ENCODE measurements at regions not wholly inside any gene's neighbourhood (a gene's known extent, or its start where the extent isn't known, plus 50 kb on each side); places are given as distances from the start of the nearest gene placed in this dataset.

DNA sequence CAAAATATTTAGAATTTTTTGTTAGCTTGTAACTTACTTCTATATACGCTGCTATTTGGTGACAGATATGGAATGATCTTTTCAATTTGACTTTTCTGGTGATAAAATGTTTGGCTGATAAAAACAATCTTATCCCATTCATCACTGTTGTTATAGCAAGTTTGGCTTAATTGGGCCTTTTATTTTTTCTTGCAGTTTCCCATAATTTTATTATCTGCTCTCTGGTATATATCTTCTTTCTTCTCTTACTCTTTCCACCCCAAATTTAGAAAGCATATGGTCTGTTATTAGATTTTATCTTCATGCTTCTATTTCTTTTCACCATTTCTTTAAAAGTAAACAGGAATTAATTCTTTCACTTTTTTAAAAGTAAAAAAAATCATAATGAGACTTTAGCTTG is 474.4 kb downstream of the TLE1 start:
- no peaks in the 10 kb centered on the region for H3K9me3 ChIP-seq (ENCODE audit: control insufficient read depth, insufficient read depth, low read length)
- no peaks in the 10 kb centered on the region for H3F3A ChIP-seq (ENCODE audit: control insufficient read depth, insufficient read depth)
- no peak overlapping the region for H3K4me2 ChIP-seq (ENCODE audit: low read length)
- H3K27me3 ChIP-seq (ENCODE audit: control insufficient read depth, low read length) = no peaks in the 10 kb centered on the region
- no peaks in the 10 kb centered on the region for H3K79me2 ChIP-seq (ENCODE audit: control insufficient read depth, low read length)
- no peak overlapping the region for H3K27ac ChIP-seq (ENCODE audit: low read depth, low read length)
- no peaks in the 10 kb centered on the region for H3K36me3 ChIP-seq (ENCODE audit: control insufficient read depth, low read length)
- no peaks in the 10 kb centered on the region for H3K9me2 ChIP-seq (replicated peaks; ENCODE audit: control insufficient read depth, low read length)
- no peaks in the 10 kb centered on the region for H4K20me1 ChIP-seq (ENCODE audit: control insufficient read depth, insufficient read depth, low read depth, low read length)
- no peak overlapping the region for H3K4me3 ChIP-seq (ENCODE audit: low read length)
- H3K4me1 ChIP-seq (ENCODE audit: control insufficient read depth, low read length) = no peaks in the 10 kb centered on the region
- no peak for TF ChIP-seq EZH2phosphoT487 (IDR thresholded peaks at IDR 0.05; ENCODE audit: borderline replicate concordance, low read length)
- TF ChIP-seq, protein P1, sequence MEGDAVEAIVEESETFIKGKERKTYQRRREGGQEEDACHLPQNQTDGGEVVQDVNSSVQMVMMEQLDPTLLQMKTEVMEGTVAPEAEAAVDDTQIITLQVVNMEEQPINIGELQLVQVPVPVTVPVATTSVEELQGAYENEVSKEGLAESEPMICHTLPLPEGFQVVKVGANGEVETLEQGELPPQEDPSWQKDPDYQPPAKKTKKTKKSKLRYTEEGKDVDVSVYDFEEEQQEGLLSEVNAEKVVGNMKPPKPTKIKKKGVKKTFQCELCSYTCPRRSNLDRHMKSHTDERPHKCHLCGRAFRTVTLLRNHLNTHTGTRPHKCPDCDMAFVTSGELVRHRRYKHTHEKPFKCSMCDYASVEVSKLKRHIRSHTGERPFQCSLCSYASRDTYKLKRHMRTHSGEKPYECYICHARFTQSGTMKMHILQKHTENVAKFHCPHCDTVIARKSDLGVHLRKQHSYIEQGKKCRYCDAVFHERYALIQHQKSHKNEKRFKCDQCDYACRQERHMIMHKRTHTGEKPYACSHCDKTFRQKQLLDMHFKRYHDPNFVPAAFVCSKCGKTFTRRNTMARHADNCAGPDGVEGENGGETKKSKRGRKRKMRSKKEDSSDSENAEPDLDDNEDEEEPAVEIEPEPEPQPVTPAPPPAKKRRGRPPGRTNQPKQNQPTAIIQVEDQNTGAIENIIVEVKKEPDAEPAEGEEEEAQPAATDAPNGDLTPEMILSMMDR (IDR thresholded peaks at IDR 0.05; ENCODE audit: low read depth, low read length, poor library complexity, severe bottlenecking) = no peak

DNA sequence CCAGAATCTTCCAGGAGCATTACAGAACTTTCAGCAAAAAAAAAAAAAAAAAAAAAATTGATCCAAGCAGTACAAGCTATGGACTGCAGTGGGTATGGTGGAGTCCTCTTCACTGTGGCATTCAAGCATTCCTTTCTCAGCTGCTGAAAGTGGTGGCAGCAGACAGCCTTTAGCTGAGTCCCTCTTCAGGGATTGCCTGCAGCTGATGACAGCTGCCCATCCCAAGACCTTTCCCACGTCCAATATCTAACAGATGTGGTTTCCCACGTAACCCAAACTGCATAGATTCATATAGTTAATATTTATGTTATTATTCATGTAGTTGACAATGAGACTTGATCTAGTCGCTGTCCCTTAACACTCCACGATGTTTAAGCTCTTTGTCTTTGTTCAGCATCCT is 475.9 kb downstream of the TLE1 start:
- Histone ChIP-seq H3K9me3 (ENCODE audit: control insufficient read depth, insufficient read depth, low read length) (no peaks in the 10 kb centered on the region), H3K4me1 (ENCODE audit: control insufficient read depth, low read length) (no peaks in the 10 kb centered on the region), H3K36me3 (ENCODE audit: control insufficient read depth, low read length) (no peaks in the 10 kb centered on the region), H4K20me1 (ENCODE audit: control insufficient read depth, insufficient read depth, low read depth, low read length) (no peaks in the 10 kb centered on the region), H3K9me2 (replicated peaks; ENCODE audit: control insufficient read depth, low read length) (no peaks in the 10 kb centered on the region), H3K79me2 (ENCODE audit: control insufficient read depth, low read length) (no peaks in the 10 kb centered on the region), H3K4me2 (ENCODE audit: low read length) (no peak overlapping the region), H3K4me3 (ENCODE audit: low read length) (no peak overlapping the region), H3F3A (ENCODE audit: control insufficient read depth, insufficient read depth) (no peaks in the 10 kb centered on the region), H3K27ac (ENCODE audit: low read depth, low read length) (no peak overlapping the region), H3K27me3 (ENCODE audit: control insufficient read depth, low read length) (no peaks in the 10 kb centered on the region)
- no peak for TF ChIP-seq EZH2phosphoT487 (IDR thresholded peaks at IDR 0.05; ENCODE audit: borderline replicate concordance, low read length)
- TF ChIP-seq, protein P1 (IDR thresholded peaks at IDR 0.05; ENCODE audit: low read depth, low read length, poor library complexity, severe bottlenecking) = no peak

DNA sequence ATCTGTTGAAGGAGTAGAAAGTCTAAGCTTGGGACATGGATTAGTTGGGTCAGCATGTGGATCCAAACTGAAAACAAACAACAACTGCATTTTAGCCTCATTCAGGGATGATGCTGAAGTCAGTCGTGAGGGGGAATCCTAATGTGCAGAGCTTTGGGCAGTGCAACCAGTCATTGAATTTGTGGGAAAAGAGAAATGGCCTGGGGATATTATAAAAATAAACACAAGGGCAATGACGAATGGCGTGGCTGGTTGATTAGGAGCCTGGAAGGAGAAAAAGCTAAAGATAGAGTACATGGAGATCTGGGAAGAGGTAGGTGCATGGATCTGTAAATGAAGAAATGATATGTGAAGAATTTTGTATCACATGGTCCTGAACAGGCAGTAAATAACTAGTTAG is 477.6 kb downstream of the TLE1 start:
- Histone ChIP-seq H3K4me1 (ENCODE audit: control insufficient read depth, low read length) (no peaks in the 10 kb centered on the region), H4K20me1 (ENCODE audit: control insufficient read depth, insufficient read depth, low read depth, low read length) (no peaks in the 10 kb centered on the region), H3K4me3 (ENCODE audit: low read length) (no peak overlapping the region), H3K27ac (ENCODE audit: low read depth, low read length) (no peak overlapping the region), H3K27me3 (ENCODE audit: control insufficient read depth, low read length) (no peaks in the 10 kb centered on the region), H3K4me2 (ENCODE audit: low read length) (no peak overlapping the region), H3K79me2 (ENCODE audit: control insufficient read depth, low read length) (no peaks in the 10 kb centered on the region), H3K9me2 (replicated peaks; ENCODE audit: control insufficient read depth, low read length) (no peaks in the 10 kb centered on the region), H3K9me3 (ENCODE audit: control insufficient read depth, insufficient read depth, low read length) (no peaks in the 10 kb centered on the region), H3K36me3 (ENCODE audit: control insufficient read depth, low read length) (no peaks in the 10 kb centered on the region), H3F3A (ENCODE audit: control insufficient read depth, insufficient read depth) (no peaks in the 10 kb centered on the region)
- TF ChIP-seq, protein P1 (IDR thresholded peaks at IDR 0.05; ENCODE audit: low read depth, low read length, poor library complexity, severe bottlenecking) = no peak
- no peak for TF ChIP-seq EZH2phosphoT487 (IDR thresholded peaks at IDR 0.05; ENCODE audit: borderline replicate concordance, low read length)

DNA sequence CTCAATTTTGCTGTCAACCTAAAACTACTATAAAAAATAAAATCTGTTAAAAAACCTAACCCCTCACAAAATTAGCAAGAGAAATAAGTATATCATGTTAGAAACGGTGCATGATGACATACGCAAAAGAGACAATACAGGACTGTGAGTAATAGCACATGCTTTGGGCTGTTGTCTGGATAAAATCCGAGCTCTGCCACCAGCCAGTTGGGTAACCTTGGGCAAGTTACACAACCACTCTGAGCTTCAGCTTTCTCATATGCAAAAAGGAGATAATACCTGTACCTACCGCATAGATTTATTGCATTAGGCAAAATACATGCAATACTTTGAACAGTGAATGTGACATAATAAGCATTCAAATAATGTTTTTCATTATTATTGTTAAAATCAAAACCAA is 481.7 kb downstream of the TLE1 start:
- H3K4me1 ChIP-seq (ENCODE audit: control insufficient read depth, low read length) = no peaks in the 10 kb centered on the region
- H3K9me2 ChIP-seq (replicated peaks; ENCODE audit: control insufficient read depth, low read length) = no peaks in the 10 kb centered on the region
- no peaks in the 10 kb centered on the region for H3K79me2 ChIP-seq (ENCODE audit: control insufficient read depth, low read length)
- H3F3A ChIP-seq (ENCODE audit: control insufficient read depth, insufficient read depth) = no peaks in the 10 kb centered on the region
- no peak overlapping the region for H3K4me2 ChIP-seq (ENCODE audit: low read length)
- no peaks in the 10 kb centered on the region for H3K27me3 ChIP-seq (ENCODE audit: control insufficient read depth, low read length)
- no peak overlapping the region for H3K4me3 ChIP-seq (ENCODE audit: low read length)
- H3K9me3 ChIP-seq (ENCODE audit: control insufficient read depth, insufficient read depth, low read length) = no peaks in the 10 kb centered on the region
- H4K20me1 ChIP-seq (ENCODE audit: control insufficient read depth, insufficient read depth, low read depth, low read length) = no peaks in the 10 kb centered on the region
- H3K27ac ChIP-seq (ENCODE audit: low read depth, low read length) = no peak overlapping the region
- no peaks in the 10 kb centered on the region for H3K36me3 ChIP-seq (ENCODE audit: control insufficient read depth, low read length)
- TF ChIP-seq, protein P1 (IDR thresholded peaks at IDR 0.05; ENCODE audit: low read depth, low read length, poor library complexity, severe bottlenecking) = no peak
- TF ChIP-seq EZH2phosphoT487 (IDR thresholded peaks at IDR 0.05; ENCODE audit: borderline replicate concordance, low read length) = no peak
